Progenitor cell of endocrine pancreas (in vitro differentiated cells): ENCODE measurements at regions not wholly inside any gene's neighbourhood (a gene's known extent, or its start where the extent isn't known, plus 50 kb on each side); places are given as distances from the start of the nearest gene placed in this dataset.

Source experiments
- DNase-seq: peaks from one replicate; pipeline ENCODE4 v3.0.0; 2021; ENCODE audit warnings: low spot score; ENCODE audit not compliant: unreplicated experiment
- H3K27ac Mint-ChIP-seq: 2 replicates; pipeline ENCODE4 v1.8.0; 2021; ENCODE audit warnings: mild to moderate bottlenecking, moderate library complexity, mixed read lengths
- H3K27me3 Mint-ChIP-seq: 2 replicates; pipeline ENCODE4 v1.8.0; 2021; ENCODE audit warnings: mixed read lengths
- H3K36me3 Mint-ChIP-seq: 2 replicates; pipeline ENCODE4 v1.8.0; 2022; ENCODE audit warnings: mixed read lengths; ENCODE audit not compliant: insufficient read depth
- H3K4me1 Mint-ChIP-seq: 2 replicates; pipeline ENCODE4 v1.8.0; 2021; ENCODE audit warnings: low read depth, mixed read lengths
- H3K4me3 Mint-ChIP-seq: 2 replicates; pipeline ENCODE4 v1.8.0; 2021; ENCODE audit warnings: low read depth, mild to moderate bottlenecking, moderate library complexity, mixed read lengths
- H3K9me3 Mint-ChIP-seq: 2 replicates; pipeline ENCODE4 v1.8.0; 2021; ENCODE audit warnings: low read depth, mixed read lengths
- TF ChIP-seq, protein P1 (sequence below): fragments of 200-600 bp; sonication (generic); IDR thresholded peaks from one replicate; pipeline ENCODE4 v1.5.0; 2021; ENCODE audit warnings: antibody characterized with exemption, mild to moderate bottlenecking; ENCODE audit not compliant: unreplicated experiment

DNA sequence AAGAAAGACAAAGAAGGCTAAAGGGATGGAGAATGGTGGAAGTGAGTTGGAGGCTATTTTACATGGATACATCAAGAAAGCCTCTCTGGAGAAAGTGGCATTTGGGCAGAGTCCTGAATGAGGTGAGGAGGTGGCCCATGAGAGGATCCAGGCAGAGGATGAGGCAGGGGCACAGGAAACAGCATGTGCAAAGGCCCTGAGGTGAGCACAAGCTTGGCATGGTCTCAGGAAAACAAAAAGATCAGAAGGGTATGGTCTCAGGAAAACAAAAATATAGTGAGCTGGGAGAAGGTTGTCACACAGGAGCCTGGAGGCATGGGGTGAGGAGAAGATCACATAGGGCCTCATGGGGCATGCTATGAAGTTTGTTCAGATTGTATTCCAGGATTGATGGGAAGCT is 62.1 kb upstream of the F3 start:
- no peaks in the 10 kb centered on the region for H3K36me3 Mint-ChIP-seq
- peaks cover 8% of the 10 kb centered on the region for H3K9me3 Mint-ChIP-seq
- peaks cover 4% of the 10 kb centered on the region for H3K27me3 Mint-ChIP-seq
- TF ChIP-seq, protein P1, sequence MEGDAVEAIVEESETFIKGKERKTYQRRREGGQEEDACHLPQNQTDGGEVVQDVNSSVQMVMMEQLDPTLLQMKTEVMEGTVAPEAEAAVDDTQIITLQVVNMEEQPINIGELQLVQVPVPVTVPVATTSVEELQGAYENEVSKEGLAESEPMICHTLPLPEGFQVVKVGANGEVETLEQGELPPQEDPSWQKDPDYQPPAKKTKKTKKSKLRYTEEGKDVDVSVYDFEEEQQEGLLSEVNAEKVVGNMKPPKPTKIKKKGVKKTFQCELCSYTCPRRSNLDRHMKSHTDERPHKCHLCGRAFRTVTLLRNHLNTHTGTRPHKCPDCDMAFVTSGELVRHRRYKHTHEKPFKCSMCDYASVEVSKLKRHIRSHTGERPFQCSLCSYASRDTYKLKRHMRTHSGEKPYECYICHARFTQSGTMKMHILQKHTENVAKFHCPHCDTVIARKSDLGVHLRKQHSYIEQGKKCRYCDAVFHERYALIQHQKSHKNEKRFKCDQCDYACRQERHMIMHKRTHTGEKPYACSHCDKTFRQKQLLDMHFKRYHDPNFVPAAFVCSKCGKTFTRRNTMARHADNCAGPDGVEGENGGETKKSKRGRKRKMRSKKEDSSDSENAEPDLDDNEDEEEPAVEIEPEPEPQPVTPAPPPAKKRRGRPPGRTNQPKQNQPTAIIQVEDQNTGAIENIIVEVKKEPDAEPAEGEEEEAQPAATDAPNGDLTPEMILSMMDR, result no peak
- peaks cover 39% of the 10 kb centered on the region for H3K4me1 Mint-ChIP-seq
- peak overlapping the region; percentile 71 for H3K27ac Mint-ChIP-seq
- no peak for DNase-seq
- no peak overlapping the region for H3K4me3 Mint-ChIP-seq

DNA sequence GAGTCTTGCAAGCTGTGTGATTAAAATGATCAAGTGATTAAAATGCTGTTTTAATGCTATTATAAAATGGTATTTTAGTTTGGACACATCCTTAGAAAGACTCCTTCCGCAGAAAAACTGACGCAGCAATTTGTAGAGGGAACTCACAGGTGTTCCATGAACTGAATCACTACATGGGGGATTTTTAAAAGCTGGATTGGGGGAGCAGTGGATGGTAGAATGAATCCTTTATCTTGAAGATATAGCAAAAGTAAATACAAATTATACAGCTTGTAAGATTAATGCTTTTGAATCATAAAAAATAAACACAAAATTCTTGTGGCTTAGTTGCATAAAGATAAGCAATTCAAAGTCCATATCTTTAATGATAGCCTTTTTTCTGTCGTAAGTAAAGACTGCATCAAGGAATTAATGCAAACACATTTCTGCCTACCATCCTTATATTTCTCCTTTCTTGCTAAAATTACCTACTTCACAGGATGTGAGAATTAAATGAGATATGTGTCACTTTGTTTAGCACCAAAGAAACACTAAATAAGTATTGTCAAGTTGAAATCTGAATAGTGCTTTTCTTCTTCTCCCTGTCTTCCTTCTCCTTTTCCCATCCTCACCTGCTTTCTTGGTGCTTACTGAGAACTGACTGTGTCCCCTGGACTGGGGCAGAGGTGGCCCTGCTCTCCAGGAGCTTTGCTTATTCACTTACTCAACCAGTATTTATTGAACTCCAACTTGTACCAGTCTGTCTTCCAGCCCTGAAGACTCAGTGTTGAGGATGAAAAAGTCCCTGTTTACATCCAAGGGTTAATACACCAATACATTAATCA is 61.5 kb upstream of the F3 start:
- TF ChIP-seq, protein P1, result no peak
- Mint-ChIP-seq H3K9me3 (peaks cover 3% of the 10 kb centered on the region), H3K4me3 (no peak overlapping the region), H3K27me3 (peaks cover 4% of the 10 kb centered on the region), H3K27ac (peak overlapping the region; percentile 27), H3K36me3 (no peaks in the 10 kb centered on the region), H3K4me1 (peaks cover 32% of the 10 kb centered on the region)
- DNase-seq, result no peak

DNA sequence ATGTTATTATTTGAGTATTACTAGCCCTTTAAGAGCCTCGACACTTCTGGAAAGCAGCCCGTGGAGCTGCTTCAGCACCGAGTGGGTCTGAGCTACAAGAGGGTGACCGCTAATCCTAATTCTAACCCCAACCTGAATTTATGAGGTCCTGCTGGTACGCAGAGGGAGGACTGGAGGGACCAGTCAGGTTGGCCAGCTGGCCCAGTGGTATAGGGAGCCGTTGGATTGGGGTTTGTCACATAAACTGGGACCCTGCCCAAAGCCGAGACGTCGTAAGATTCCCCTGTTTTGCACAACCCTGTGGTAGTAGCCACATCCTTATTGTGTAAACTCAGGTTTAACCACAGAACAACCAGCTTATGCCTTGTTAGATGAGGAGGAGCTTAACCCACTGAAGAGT is 60.8 kb upstream of the F3 start:
- TF ChIP-seq, protein P1, result no peak
- H3K36me3 Mint-ChIP-seq, result no peaks in the 10 kb centered on the region
- H3K27me3 Mint-ChIP-seq, result peaks cover 4% of the 10 kb centered on the region
- no peak for DNase-seq
- H3K4me1 Mint-ChIP-seq, result peaks cover 30% of the 10 kb centered on the region
- no peak overlapping the region for H3K4me3 Mint-ChIP-seq
- H3K27ac Mint-ChIP-seq, result no peak overlapping the region
- H3K9me3 Mint-ChIP-seq, result no peaks in the 10 kb centered on the region

DNA sequence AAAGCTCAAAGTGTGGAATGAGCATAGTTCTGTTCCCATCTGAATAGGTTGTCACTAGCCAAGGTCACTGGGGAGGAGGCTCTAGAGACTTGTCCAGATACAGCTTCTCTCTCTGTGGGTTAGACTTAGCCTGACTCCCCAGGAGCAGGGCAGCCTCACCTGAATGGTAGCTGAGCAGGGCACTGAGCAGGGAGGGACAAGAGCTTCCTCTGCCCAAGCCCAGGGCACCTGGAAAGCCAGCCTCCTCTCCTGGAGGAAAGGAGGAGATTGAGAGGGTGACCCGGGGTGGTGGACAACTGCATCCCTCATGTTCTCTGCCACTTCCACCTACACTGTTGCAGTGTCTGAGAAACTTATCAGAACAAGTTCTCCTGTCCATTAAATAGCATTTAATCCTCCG is 59.0 kb upstream of the F3 start:
- Mint-ChIP-seq H3K9me3 (no peaks in the 10 kb centered on the region), H3K4me1 (peaks cover 35% of the 10 kb centered on the region), H3K27me3 (peaks cover 4% of the 10 kb centered on the region), H3K27ac (no peak overlapping the region), H3K36me3 (no peaks in the 10 kb centered on the region), H3K4me3 (no peak overlapping the region)
- TF ChIP-seq, protein P1, result no peak
- DNase-seq, result no peak

DNA sequence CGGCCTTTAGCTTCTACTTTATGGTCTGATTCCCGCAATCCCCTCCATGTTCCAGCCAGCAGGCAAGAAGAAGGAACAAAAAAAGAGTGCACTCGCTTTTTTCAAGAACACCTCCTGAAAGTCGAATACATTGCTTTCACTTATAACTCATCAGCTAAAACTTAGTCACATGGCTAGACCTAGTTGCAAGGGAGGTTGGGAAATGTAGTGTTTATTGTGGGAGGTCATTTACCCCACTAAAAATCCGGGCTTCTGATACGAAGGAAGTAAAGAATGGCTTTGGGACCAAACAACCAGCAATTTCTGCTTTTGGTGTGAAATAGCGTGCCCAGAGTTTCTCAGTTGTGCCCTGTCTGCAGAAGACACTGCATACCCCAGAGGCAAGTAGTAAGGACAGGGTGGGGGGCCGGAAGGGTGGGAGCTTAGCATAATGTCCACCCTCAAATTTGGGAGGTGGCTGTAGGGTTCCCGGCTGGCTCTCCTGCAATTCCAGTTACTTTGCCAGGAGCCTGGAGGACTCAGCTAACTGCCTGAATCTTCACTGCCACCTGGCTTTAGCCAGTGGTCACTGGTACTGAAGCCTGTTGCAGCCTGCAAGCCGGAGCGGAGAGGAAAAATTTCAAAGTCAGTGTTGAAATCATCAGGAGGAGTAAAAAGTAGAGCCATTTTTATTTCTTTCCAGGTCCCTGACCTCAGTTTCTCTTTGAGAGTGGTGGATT is 57.7 kb upstream of the F3 start:
- TF ChIP-seq, protein P1, result peak; percentile 39
- no peaks in the 10 kb centered on the region for H3K9me3 Mint-ChIP-seq
- H3K4me3 Mint-ChIP-seq, result no peak overlapping the region
- H3K27me3 Mint-ChIP-seq, result peaks cover 4% of the 10 kb centered on the region
- no peaks in the 10 kb centered on the region for H3K36me3 Mint-ChIP-seq
- no peak for DNase-seq
- no peak overlapping the region for H3K27ac Mint-ChIP-seq
- peaks cover 41% of the 10 kb centered on the region for H3K4me1 Mint-ChIP-seq
